OCI-LY1 (cell line): ENCODE measurements at regions not wholly inside any gene's neighbourhood (a gene's known extent, or its start where the extent isn't known, plus 50 kb on each side); places are given as distances from the start of the nearest gene placed in this dataset.

Source experiments
- EZH2 ChIP-seq: fragments of 200-600 bp; sonication (generic), shearing (Covaris generic); IDR thresholded peaks from 2 replicates; pipeline ENCODE4 v1.8.0; 2017; ENCODE audit warnings: borderline replicate concordance, mixed run types, mild to moderate bottlenecking, antibody characterized with exemption, low read length, moderate library complexity, mixed read lengths
- TF ChIP-seq, protein P1 (sequence below): fragments of 200-600 bp; sonication (generic), shearing (Covaris generic); IDR thresholded peaks from 2 replicates; pipeline ENCODE4 v1.5.1; 2017; ENCODE audit warnings: mild to moderate bottlenecking, antibody characterized with exemption, low read length, moderate library complexity, mixed read lengths

DNA sequence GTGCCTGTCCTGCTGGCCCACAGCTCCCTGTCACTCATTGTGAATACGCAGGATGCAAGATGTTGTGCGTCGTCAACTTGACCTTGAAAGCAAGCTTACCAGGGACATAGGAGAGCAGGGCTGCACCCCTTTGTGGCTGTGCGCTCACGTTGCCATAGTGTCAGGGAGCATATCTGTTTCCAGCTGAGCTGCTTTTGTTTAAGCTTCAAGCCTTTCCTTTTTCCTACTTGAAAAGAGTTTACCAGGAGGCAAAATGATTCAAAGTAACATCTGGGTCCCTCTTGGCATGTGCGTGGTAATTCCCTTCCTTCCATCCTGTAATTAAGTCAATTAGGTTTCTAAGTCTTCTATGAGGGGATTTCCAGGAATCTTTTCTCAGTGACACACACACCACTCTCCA, 537.1 kb downstream of the AJAP1 start:
- TF ChIP-seq, protein P1, sequence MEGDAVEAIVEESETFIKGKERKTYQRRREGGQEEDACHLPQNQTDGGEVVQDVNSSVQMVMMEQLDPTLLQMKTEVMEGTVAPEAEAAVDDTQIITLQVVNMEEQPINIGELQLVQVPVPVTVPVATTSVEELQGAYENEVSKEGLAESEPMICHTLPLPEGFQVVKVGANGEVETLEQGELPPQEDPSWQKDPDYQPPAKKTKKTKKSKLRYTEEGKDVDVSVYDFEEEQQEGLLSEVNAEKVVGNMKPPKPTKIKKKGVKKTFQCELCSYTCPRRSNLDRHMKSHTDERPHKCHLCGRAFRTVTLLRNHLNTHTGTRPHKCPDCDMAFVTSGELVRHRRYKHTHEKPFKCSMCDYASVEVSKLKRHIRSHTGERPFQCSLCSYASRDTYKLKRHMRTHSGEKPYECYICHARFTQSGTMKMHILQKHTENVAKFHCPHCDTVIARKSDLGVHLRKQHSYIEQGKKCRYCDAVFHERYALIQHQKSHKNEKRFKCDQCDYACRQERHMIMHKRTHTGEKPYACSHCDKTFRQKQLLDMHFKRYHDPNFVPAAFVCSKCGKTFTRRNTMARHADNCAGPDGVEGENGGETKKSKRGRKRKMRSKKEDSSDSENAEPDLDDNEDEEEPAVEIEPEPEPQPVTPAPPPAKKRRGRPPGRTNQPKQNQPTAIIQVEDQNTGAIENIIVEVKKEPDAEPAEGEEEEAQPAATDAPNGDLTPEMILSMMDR: no peak
- no peak for TF ChIP-seq EZH2
